GM21526 (cell line): ENCODE measurements at regions not wholly inside any gene's neighbourhood (a gene's known extent, or its start where the extent isn't known, plus 50 kb on each side); places are given as distances from the start of the nearest gene placed in this dataset.

Experiments
- ATAC-seq: cut with Tn5 transposase; IDR thresholded peaks from one replicate; pipeline ENCODE4 v1.9.1; 2021; ENCODE audit warnings: moderate library complexity; ENCODE audit not compliant: unreplicated experiment, low FRiP score

GRCh38 chr9:515665-516064, 301.0 kb downstream of the DOCK8 start:
- ATAC-seq: no peak

GRCh38 chr9:517993-518392, 303.3 kb downstream of the DOCK8 start:
- ATAC-seq: no peak

DNA sequence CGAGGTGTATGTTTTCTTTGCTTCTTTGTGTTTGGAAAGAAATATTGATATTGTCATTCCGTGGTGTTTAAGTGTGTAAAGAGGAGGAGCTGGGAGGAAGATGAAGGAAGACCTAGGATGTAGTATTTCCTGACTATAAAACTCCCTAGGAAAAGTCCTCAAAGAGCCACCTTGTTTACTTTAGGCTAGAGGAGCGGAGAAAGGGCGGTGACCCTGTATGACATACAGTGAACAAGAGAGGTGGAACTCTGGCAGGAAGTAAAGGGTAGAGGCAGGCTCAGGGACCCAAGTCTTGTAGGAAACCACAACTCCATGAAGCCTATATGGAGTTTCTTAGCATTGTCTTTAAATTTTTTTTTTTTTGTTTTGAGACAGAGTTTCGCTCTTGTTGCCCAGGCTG, 303.9 kb downstream of the DOCK8 start:
- no peak for ATAC-seq

DNA sequence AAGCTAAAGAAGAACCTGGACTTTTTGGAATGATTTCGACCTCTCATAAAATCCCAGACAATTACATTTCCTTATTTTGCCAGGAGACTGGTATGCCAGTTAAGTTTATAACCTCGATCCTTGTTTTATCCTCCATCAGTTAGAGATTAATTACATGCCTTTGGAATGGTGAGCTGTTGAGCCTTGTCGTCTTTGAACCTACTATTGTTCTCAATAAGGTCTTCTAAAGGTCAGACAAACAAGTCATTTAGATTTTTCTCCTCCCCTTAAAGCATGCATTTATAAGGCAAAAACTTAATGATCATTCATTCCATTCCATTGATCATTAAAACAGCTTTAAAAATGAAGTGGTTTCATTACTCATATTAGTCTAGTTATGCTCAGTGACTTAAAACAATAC, 304.9 kb downstream of the DOCK8 start:
- ATAC-seq: no peak

- no peak for ATAC-seq
These were observed 305.6 kb downstream of the DOCK8 start for GRCh38 chr9:520302-520701.

DNA sequence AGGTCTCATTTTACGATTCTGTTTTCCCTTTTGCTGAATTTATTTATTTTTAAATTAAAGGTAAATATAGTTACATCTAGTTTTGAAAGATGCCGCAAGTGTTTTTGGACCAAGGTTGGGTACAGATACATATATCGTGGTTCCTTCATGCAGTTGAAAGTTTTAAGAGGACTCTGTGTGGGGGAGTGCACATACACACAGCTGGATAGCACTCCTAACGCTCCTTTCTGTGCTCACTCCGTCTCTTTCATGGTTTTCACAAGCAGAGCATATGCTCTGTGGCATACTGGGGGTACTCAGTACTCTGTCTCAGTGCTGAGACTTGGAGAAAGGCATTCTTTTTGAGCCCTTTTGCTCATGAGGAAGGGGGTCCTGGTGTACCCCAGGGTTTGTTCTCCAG, 307.5 kb downstream of the DOCK8 start:
- no peak for ATAC-seq

GRCh38 chr9:522658-523057, 308.0 kb downstream of the DOCK8 start:
- ATAC-seq: no peak

DNA sequence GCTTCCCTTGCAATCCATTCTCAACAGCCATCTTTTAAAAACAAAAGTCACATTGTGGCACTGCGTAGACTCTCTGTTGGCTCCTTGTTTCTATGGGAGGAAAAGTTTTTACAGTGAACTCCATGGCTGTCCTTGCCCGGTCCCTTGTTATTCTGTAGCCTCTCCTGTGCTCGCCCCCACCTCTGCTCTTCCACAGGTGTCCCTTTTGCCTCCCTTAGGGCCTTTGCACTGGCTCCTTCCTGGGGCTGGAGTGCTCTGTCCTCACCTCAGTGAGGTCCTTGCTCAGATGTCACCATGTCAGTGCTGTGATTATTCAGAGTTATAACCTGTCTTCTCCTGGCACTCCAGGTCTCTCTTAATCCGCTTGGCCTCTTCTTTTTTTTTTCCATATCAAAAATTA, 308.8 kb downstream of the DOCK8 start:
- no peak for ATAC-seq

GRCh38 chr9:524008-524407, 309.3 kb downstream of the DOCK8 start:
- ATAC-seq: no peak

DNA sequence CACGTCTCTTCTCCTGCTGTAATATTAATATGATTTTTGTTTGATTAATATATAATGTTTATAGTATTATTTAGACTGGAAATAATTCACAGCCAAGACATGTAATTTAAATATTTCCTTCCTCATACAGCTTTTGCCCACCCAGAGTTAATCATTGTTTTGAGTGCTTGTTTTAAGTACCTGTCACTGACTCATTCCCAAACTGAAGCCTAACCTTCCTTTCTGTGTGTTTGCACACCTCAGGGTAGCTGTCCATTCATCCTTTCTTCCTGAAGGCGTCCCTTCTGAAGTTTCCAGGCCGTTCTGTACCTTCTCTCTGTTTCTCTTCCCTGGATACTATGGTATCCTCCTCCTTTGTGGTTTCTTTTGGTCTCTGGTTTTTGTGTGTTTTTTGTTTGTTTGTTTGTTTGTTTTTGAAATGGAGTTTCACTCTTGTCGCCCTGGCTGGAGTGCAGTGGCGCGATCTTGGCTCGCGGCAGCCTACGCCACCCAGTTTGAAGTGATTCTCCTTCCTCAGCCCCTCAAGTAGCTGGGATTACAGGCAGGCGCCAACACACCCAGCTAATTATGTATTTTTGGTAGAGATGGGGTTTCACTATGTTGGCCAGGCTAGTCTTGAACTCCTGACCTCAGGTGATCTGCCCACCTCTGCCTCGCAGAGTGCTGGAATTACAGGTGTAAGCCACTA, 312.4 kb downstream of the DOCK8 start:
- ATAC-seq: no peak

DNA sequence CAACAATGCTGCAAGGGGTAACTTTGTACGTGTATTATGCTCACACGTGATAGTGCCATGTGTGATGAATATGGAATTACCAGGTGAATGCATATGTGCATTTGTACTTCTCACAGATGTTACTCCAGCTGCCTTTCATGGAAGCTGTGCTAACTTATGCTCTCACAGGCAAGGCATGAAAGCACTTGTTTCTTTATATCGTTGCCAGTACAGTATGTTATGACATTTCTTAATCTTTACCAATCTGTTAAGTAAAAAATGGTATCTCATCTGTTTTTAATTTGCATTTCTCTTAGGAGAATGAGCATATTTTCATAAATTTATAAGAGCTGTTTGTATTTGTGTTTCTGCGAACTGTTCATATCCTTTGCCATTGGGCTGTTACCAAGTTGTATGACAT, 311.8 kb upstream of the DMRT1 start:
- ATAC-seq: no peak

DNA sequence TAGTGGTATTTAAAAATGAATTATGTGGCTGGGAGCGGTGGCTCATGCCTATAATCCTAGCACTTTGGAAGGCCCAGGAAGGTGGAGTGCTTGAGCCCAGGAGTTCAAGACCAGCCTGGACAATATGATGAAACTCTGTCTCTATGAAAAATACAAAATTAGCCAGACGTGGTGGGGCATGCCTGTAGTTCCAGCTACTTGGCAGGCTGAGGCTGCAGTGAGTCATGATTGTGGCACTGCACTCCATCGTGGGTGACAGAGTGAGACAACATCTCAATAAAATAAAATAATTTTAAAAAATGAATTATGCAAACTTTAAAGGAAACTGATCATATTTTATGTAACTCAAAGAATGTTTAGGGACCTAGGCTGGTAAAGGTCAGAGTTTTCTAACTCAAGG, 310.8 kb upstream of the DMRT1 start:
- ATAC-seq: no peak

DNA sequence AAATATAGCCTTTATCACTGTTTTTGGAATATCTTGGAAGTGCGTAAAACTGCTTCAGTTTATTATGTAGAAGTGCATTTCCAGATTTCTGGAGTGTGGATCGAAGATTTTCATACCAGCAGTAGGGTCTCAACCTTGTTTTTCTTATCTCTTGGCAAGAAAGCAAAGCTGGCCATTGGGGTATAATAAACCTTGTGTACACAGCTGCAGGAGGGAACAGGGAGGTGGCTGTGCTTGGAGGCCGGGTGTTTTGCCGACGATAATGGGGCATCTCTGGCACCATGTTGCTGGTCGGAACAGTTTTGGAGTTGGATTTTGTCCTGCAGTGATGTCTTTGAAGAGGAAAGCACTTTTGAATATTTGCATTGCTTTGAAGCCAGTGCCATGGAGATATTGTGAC, 308.8 kb upstream of the DMRT1 start:
- no peak for ATAC-seq

GRCh38 chr9:534886-535285, 306.6 kb upstream of the DMRT1 start:
- ATAC-seq: no peak

DNA sequence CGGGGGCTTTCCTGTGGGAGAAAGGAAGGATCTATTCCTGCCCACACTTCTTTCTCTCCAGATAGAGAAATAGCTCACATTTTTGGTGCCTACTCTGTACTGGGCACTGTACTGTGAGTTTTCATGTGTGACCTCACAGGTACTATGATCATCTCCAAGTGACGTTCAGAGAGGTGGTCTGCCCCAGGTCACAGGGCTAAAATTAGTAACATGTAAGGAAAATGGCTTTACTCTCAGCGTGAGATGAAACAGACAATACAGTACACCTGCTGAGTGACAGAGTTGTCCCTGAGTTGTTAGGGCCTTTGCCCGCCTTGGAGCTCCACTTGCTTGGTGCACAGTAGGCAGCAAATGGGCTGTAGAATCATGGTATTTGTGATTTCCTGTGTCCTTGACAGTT, 306.1 kb upstream of the DMRT1 start:
- ATAC-seq: no peak

DNA sequence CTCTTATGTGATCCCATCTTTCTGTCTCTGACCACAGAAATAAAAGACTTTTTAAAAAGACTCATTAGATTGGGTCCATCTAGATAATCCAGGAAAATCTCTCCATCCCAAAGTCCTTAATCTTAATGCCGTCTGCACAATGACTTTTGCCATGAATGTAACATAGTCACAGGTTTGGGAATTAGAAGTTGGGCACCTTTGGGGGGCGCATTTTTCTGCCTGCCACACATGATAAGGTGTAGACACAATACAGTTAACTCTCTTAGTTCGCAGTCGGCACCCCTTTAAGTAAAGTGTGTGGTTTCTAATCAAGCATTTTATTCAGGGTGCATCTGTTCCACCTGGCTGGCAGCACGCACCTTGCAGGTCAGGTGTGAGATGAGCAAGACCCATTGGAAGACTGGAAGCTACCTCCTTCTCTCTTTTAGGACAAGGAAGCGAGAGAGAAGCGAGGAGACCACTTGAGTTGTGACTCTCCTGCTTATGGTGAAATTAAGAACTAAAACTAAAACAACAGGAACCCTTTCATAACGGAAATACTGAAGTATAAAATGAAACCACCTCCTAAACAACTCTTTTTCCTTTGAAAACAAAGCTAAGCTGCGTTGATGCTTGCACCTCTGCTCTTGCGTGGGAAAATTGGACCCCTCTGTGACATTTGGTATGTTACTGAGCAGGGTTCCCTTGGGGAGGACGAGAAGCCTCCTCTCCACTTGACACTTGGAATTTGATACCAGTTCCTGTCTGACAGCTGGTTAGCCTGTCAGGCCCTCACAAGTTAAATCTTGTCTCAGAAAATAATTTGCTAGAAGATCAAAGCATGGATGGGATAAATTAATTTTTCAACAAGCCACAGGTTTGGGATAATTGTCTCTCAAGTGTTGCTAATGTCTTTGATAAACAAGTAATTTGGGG, 304.6 kb upstream of the DMRT1 start:
- ATAC-seq: no peak

- ATAC-seq: no peak
These were observed 298.0 kb upstream of the DMRT1 start for GRCh38 chr9:543478-543877.

- ATAC-seq: no peak
These were observed 296.0 kb upstream of the DMRT1 start for GRCh38 chr9:545480-545879.

DNA sequence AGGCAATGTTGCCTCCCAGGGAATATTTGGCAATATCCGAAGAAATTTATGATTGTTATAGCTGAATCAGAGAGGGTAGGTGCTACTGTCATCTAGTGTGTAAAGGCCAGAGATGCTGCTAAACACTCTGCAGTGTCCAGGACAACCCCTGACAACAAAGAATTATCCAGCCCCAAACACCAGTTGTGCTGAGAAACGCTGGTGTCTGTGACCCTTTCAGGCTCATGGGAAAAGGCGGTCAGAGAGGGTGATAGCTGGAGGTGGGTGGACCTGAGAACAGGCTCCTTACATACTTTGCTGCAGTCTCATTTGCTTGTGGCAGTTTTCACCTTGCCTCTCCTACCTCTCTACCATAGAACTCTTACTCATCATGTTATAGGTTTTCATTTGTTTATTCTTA, 295.3 kb upstream of the DMRT1 start:
- ATAC-seq: no peak

GRCh38 chr9:546797-547223, 294.7 kb upstream of the DMRT1 start:
- no peak for ATAC-seq

GRCh38 chr9:547314-547713, 294.2 kb upstream of the DMRT1 start:
- no peak for ATAC-seq

DNA sequence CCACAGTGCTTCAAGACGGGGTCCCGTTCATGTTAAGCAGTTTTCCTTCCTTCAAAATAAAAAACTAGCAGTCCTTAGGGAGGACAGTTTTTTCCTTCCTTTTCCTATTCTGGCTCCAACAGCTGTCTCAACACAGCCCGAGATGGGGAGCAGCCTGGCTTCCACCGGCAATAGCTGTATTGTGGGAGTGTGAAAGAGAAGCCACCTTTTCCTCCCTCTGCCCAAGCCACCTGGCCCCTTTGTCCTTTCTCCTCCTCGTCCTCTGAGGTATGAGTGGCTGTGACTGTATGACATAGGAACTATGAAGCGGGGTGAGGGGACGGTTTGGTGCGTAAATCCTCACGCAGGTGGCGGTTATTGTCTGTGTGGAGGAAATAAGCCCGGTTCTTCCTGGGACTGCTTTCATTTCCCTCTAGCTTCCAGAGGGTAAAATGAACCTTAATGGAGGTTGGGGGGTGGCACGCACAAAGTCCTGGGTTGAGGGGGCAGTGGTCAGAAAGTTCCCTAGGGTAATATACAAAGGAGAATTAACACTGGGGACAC, 292.0 kb upstream of the DMRT1 start:
- ATAC-seq: no peak
